ENCODE measurements at regions not wholly inside any gene's neighbourhood (a gene's known extent, or its start where the extent isn't known, plus 50 kb on each side); places are given as distances from the start of the nearest gene placed in this dataset.
"Not testable (repeated sequence)": the region's sequence is repeated elsewhere in the genome, so short reads cannot be mapped to it uniquely, and the experiment has no call there.

GRCh38 chr2:111356512-111357031, 235.9 kb downstream of the BCL2L11 start:
- TF ChIP-seq CTCF (IDR thresholded peaks at IDR 0.05; ENCODE audit: insufficient read depth, low read length); POLR2AphosphoS5 (IDR thresholded peaks at IDR 0.05; ENCODE audit: low read depth); REST (IDR thresholded peaks at IDR 0.05; ENCODE audit: insufficient replicate concordance, low read depth); GABPA (IDR thresholded peaks at IDR 0.05; ENCODE audit: low read depth): not testable (repeated sequence)
